Erythroblast (primary cell): ENCODE measurements at regions not wholly inside any gene's neighbourhood (a gene's known extent, or its start where the extent isn't known, plus 50 kb on each side); places are given as distances from the start of the nearest gene placed in this dataset.

Source experiments
- DNase-seq, 2 experiments: peaks; one replicate each; lab custom pipeline; 2025; lab: John Stamatoyannopoulos, UW
- GATA1 ChIP-seq: IDR thresholded peaks from 2 replicates; pipeline ENCODE4 v1.6.1; 2011; ENCODE audit warnings: low read depth, mild to moderate bottlenecking, control low read depth, low read length, moderate library complexity
- POLR2A ChIP-seq: IDR thresholded peaks from 2 replicates; pipeline ENCODE4 v1.6.1; 2011; ENCODE audit warnings: mild to moderate bottlenecking, low read length

DNA sequence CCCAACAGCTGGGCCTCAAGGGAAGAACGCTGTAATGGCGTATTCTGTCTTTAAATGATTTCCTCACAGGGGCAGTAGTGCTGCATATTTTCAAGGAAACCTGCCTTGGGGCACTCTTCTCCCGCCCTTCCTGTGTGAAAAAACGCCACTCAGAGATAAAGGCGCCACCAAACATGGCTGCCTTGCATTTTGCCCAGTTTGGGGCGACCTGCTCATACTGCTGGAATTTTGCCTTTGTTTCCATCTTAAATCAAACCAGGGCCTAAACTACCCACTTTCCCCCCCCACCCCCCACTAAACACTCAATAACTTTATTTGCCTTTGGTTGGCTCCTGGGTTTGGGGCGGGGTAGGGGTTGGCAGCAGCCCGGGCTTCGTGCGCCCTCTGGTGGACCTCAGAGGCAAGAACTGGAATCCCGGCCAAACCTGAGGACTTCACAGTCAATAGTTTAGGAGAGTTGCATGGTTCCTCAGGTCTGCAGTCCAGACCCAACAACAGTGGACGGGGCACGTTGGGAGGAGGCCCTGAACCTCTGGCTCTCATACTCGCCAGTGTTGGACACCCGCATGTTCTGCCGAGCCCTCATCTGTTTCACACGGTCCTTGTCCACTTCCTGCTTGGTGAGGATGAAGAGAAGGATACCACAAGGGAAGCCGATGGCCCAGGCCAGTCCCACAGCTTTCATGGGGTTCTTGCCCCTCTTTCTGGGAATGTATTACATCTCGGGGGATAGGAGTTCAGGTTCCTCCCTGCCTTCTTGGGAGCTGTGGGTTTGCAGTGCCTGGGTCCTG, 220.1 kb upstream of the STK26 start:
- TF ChIP-seq POLR2A (no peak), GATA1 (no peak)
- DNase-seq, result peak; percentile 2 to 31

GRCh38 chrX:131812847-131813825, 210.0 kb upstream of the STK26 start:
- TF ChIP-seq POLR2A, result no peak
- TF ChIP-seq GATA1, result no peak
- peak; percentile 81 to 82 for DNase-seq

DNA sequence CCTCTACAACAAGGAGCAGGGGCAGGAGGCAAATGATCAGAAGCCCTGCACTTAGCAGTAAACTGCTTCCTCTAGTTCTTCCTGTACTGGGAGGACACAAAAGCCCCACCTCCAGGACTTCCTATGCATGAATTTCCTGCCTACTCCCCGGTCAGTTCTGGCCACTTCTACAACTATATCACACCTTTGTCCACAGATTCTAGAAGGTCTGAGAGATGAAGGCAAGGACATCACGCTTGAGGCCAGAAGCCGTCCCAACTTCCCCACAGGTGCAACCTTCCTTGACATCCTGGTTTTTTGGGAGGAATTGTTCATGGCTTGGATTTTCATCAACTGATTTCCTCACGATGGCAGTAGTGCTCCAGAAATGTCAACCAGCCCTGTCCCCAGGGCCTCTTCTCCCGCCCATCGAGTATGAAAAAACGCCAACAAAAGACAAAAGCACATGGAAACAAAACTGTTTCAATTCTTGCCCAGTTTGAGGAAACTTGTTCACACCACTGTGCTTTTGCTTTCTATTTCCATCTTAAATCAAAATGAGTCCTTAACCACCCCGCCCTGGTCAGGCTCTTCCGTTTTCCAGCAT, 206.5 kb upstream of the STK26 start:
- no peak for TF ChIP-seq GATA1
- TF ChIP-seq POLR2A, result no peak
- DNase-seq, result no peak

DNA sequence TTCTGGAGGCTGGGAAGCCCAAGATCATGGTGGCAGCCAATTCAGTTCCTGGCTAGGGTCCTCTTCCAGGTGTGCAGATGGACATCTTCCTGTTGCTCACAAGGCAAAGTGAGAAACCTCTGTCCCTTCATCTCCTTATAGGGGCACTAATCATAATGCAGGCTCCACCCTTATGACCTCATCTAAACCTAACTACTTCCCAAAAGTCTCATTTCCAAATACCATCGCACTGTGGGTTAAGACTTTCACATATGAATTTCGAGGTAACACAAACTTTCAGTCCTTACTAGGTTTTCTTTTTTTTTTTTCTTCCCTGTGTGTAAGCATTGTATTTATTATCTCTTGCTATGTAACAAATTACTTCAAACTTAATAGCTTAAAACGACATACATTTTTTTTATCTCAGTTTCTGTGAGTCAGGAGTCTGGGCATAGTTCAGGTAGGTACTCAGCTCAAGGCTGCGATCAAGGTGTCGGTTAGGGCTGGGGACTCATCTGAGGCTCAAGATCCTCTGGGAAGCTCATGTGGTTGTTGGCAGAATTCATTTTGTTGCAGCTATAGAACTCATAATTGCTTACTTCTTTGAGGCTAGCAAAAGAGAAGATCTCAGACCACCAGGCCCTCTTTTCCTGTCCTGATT, 204.7 kb upstream of the STK26 start:
- DNase-seq, result no peak
- TF ChIP-seq POLR2A (no peak), GATA1 (no peak)

- DNase-seq, result no peak
- TF ChIP-seq GATA1, result no peak
- no peak for TF ChIP-seq POLR2A
These were observed 201.0 kb upstream of the STK26 start for GRCh38 chrX:131821945-131822622.

- TF ChIP-seq POLR2A (no peak), GATA1 (no peak)
- DNase-seq, result no peak
These were observed 196.5 kb upstream of the STK26 start for GRCh38 chrX:131826572-131826971.

DNA sequence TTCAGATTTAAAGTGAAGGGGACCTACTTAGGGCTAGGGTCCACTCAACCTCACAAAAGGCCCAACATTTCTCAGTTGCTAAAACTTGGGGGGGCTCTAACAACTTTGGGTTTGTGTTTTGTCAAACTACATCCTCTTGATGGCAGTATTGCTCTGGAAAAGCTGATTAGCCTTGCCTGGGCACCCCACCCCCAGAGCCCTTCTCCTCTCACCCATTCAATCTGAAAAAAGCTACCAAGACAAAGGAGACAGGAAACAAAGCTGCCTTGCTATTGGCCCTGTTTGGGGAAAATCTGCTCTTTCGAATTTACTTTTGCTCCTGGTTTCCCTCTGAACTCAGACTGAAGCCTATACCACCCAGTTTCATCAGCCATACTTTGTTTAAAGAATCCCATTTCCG, 195.2 kb upstream of the STK26 start:
- no peak for TF ChIP-seq GATA1
- no peak for TF ChIP-seq POLR2A
- peak; percentile 66 to 77 for DNase-seq

- DNase-seq, result peak; percentile 21 to 53
- TF ChIP-seq POLR2A (no peak), GATA1 (no peak)
These were observed 194.6 kb upstream of the STK26 start for GRCh38 chrX:131828482-131828881.

DNA sequence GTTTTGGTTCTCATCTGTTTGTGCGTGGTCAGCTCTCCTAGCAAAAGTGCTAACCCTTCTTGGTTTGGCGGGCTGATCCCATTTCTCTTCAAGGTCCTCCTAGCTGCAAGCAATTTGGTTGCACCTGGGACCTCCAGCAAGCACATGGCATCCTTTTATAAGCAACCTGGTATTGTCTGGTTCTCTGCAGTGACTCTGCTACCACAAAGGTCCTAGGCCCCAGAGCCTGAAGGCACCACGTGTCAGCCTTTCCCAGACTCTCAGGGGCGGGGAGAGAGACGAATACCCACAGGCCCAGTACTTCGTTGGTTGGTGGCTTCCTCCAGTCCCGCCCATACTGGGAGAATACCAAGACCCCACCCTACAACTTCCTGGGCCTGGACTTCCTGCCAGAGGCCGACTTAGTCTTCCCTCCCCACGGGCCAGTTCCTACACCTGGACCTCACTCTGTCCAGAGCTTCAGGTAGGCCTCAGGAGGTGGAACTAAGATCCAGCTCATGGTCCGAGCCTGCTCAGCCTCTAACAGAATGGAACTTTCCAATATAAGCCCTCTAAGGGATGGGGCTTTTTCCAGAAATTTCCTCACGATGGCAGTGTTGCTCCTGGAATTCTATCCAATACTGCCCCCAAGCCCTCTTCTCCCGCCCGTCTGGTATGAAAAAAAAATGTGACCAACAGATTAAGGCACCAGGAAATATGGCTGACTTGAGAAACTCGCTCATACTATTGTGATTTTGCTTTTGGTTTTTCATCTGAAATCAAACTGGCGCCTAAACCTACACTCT, 192.5 kb upstream of the STK26 start:
- DNase-seq, result peak; percentile 85 to 89
- TF ChIP-seq GATA1, result no peak
- TF ChIP-seq POLR2A, result peak; percentile 59

DNA sequence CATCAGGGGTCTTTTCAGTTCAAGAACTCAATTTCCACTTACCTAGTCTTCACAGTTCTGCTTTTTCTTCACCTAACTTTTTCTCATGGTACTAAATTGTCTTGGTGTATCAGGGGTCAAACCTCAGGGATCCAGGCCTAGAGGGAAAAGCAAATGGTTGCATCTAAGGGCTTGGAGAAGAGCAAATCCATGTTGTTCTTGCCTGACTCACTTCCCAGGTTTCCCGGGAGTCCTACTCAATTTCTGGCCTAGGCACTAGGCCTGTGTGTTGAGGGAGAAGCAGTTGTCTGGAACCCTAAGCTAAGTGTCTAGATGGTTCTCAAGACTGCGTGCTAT, 191.9 kb upstream of the STK26 start:
- TF ChIP-seq POLR2A (no peak), GATA1 (no peak)
- DNase-seq, result no peak

GRCh38 chrX:131836161-131836560, 186.9 kb upstream of the STK26 start:
- no peak for DNase-seq
- TF ChIP-seq GATA1 (no peak), POLR2A (no peak)

DNA sequence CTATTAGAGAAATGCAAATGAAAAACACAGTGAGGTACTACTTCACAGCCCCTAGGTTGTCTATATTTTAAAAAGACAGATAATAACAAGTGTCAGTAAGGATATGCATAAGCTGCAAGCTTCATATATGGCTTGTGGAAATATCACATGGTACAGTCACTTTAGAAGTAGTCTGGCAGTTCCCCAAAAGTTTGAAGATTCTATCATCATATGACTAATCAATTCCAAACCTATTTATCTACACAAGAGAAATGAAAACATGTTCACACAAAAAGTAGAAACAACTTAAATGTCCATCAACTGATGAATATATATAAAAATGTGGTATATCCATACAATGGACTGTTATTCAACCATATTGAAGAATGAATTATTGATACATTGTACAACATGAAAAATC, 185.8 kb upstream of the STK26 start:
- TF ChIP-seq POLR2A (no peak), GATA1 (no peak)
- peak; percentile 40 to 49 for DNase-seq
